Fibroblast of peridontal ligament (primary cell): ENCODE measurements at regions not wholly inside any gene's neighbourhood (a gene's known extent, or its start where the extent isn't known, plus 50 kb on each side); places are given as distances from the start of the nearest gene placed in this dataset.

Source experiments
- DNase-seq: peaks from one replicate; pipeline ENCODE4 v3.0.0-alpha.2; 2010; ENCODE audit errors: extremely low read depth

DNA sequence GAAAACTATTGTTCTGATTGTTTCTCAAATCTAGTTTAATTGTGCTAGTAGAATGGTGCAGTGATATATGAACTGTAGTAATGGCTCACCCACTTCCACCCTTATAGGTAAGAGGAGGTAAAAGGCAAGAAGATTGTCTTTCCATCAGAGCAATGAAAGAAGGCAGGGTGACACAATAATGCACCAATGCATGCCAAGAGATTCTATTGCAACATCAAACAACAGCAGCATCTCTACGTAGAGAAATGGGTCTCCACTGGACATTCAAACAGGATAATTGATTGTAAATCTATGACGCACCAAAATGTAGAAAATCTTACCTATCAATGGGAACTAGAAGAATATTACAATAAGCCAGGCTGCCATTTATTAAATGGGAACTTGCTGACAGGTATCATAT lies 107.0 kb upstream of the ISL1 start:
- no peak for DNase-seq

DNA sequence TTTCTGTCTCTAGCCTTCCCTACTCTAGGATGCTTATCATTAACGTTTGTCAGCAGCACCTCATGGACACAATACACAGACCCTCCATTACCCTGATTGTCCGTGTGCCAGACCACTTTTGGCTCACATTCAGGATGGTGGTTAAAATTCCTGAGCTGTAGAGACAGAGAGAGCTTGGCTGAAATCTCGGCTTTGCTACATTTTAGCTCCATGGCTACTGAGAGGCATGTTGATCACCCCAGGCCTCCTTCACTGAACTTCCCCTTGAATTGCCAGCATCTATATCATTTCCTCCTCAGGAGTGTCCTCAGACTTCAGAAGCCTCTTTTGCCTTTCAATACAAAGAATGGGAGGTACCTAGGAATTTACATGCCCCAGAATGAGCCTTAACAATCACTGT lies 104.7 kb upstream of the ISL1 start:
- no peak for DNase-seq

DNA sequence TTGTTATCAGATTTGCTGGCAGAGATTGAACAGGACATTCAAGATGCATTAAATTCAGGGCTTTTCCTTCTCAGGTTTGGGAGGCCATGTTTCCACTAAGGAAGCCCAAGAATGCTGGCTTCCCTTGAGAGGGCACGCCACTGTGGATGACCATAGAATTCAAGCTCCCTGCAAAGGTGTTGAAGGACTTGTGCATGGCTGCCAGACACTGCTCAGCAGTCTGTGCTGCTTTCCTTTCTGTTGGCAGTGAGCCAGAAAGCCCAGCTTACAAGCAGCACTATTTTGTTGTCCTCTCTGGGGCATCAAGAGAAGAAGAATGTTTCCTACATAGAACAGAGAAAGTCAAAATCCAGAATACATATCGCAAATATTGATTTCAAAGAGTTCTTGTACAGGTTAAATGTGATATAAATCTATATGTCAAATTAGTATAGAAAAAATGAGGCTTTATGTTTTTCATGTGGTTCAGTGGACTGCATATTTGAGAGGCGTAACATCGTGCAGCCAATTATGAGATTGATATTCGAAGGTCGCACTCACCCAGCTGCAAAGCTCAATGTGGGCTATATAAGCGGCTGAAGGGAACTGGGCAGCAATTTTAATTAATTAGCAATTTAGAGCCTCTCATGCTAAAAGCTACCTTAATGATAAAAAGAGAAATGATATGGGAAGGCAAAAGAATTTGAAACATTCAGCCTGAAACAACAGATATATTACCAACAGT lies 103.1 kb upstream of the ISL1 start:
- no peak for DNase-seq

DNA sequence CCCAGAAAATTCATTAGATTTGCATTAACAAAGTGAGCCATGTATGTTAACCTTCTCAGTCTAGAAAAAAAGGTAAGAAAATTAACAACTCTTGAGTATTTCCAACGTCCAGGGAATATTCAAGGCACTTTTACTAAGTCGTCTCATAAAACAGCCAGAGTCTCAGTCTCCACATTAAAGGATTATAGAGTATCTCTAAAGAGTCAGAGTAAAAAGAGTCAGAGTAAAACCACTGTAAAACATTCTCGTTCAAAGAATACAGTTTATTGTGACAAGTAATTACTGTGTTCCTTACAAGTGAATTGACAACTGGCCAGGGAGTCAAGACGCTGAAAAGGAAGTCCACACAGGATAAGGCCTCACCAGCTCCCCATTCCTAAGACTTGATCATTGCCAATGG lies 97.2 kb upstream of the ISL1 start:
- no peak for DNase-seq

DNA sequence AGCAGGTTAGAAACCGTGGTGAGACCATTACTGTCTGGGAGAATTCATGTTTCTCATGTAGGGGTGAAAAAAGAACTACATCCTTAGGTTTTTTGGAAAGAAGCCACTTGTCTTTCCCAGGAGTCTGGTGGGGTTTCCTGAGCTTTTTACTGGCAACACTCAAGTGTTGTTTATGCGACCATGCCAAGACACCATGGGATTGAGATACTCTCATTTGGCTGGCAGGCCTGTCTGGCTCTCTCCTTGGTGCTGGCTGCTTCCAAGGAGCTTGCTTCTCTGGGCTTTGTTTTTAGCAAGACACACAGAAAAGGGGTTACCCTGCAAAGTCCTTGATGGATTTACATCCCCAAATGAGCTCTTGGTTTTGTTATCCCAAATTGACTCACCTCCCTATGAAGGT lies 80.9 kb upstream of the ISL1 start:
- no peak for DNase-seq

DNA sequence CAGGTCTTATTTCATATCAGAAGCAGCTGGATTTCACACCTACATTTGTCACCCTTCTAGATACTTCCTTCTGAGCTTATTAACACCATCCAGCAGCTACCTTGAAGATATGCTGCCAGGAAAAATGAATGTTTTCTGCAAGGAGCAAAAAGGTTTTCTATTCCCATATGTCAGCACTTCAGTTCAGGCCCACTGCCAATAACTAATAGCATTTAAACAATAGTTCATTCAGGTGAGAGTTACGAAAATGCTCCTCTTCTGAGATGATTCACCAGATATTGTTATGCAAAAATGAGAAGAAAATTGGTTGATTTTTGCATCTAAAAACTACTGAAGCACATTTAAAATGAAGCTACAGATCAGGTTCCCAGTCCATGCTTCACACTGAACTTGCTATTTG lies 56.4 kb upstream of the ISL1 start:
- DNase-seq = no peak
